ENCODE measurements at regions not wholly inside any gene's neighbourhood (a gene's known extent, or its start where the extent isn't known, plus 50 kb on each side); places are given as distances from the start of the nearest gene placed in this dataset.

GRCh38 chr4:125725957-125726525 lies 411.3 kb downstream of the FAT4 start:
- no peak overlapping the region for H3K4me3 ChIP-seq (ENCODE audit: low read length in 2 of 2)
- no peaks in the 10 kb centered on the region for H3K9me3 ChIP-seq (ENCODE audit: control insufficient read depth in 2 of 2, low read length in 2 of 2)
- no peaks in the 10 kb centered on the region for H3K27me3 ChIP-seq (ENCODE audit: control insufficient read depth in 2 of 2, insufficient read depth in 2 of 2, low read length in 2 of 2)
- no peak overlapping the region for H3K27ac ChIP-seq (ENCODE audit: low read depth in 2 of 2, low read length in 2 of 2)
- no peaks in the 10 kb centered on the region for H3K4me1 ChIP-seq (ENCODE audit: control insufficient read depth in 2 of 2, insufficient read depth in 2 of 2, low read length in 2 of 2)
- no peak overlapping the region for H3K9ac ChIP-seq (ENCODE audit: low read depth in 1 of 2, low read length in 2 of 2)
- no peaks in the 10 kb centered on the region for H3K36me3 ChIP-seq (ENCODE audit: control insufficient read depth in 2 of 2, insufficient read depth in 2 of 2, low read length in 2 of 2)

GRCh38 chr4:125727931-125728330 lies 413.2 kb downstream of the FAT4 start:
- Histone ChIP-seq H3K9ac (ENCODE audit: low read depth in 1 of 2, low read length in 2 of 2) (no peak overlapping the region), H3K27ac (ENCODE audit: low read depth in 2 of 2, low read length in 2 of 2) (no peak overlapping the region), H3K9me3 (ENCODE audit: control insufficient read depth in 2 of 2, low read length in 2 of 2) (no peaks in the 10 kb centered on the region), H3K36me3 (ENCODE audit: control insufficient read depth in 2 of 2, insufficient read depth in 2 of 2, low read length in 2 of 2) (no peaks in the 10 kb centered on the region), H3K4me1 (ENCODE audit: control insufficient read depth in 2 of 2, insufficient read depth in 2 of 2, low read length in 2 of 2) (no peaks in the 10 kb centered on the region), H3K27me3 (ENCODE audit: control insufficient read depth in 2 of 2, insufficient read depth in 2 of 2, low read length in 2 of 2) (no peaks in the 10 kb centered on the region), H3K4me3 (ENCODE audit: low read length in 2 of 2) (no peak overlapping the region)

GRCh38 chr4:125728568-125728967 lies 413.8 kb downstream of the FAT4 start:
- Histone ChIP-seq H3K4me3 (ENCODE audit: low read length in 2 of 2) (no peak overlapping the region), H3K27ac (ENCODE audit: low read depth in 2 of 2, low read length in 2 of 2) (no peak overlapping the region), H3K9ac (ENCODE audit: low read depth in 1 of 2, low read length in 2 of 2) (no peak overlapping the region), H3K9me3 (ENCODE audit: control insufficient read depth in 2 of 2, low read length in 2 of 2) (no peaks in the 10 kb centered on the region), H3K36me3 (ENCODE audit: control insufficient read depth in 2 of 2, insufficient read depth in 2 of 2, low read length in 2 of 2) (no peaks in the 10 kb centered on the region), H3K4me1 (ENCODE audit: control insufficient read depth in 2 of 2, insufficient read depth in 2 of 2, low read length in 2 of 2) (no peaks in the 10 kb centered on the region), H3K27me3 (ENCODE audit: control insufficient read depth in 2 of 2, insufficient read depth in 2 of 2, low read length in 2 of 2) (no peaks in the 10 kb centered on the region)

- H3K27ac ChIP-seq (ENCODE audit: low read depth in 2 of 2, low read length in 2 of 2) = no peak overlapping the region
- H3K9me3 ChIP-seq (ENCODE audit: control insufficient read depth in 2 of 2, low read length in 2 of 2) = no peaks in the 10 kb centered on the region
- no peak overlapping the region for H3K4me3 ChIP-seq (ENCODE audit: low read length in 2 of 2)
- no peaks in the 10 kb centered on the region for H3K36me3 ChIP-seq (ENCODE audit: control insufficient read depth in 2 of 2, insufficient read depth in 2 of 2, low read length in 2 of 2)
- H3K4me1 ChIP-seq (ENCODE audit: control insufficient read depth in 2 of 2, insufficient read depth in 2 of 2, low read length in 2 of 2) = no peaks in the 10 kb centered on the region
- no peak overlapping the region for H3K9ac ChIP-seq (ENCODE audit: low read depth in 1 of 2, low read length in 2 of 2)
- H3K27me3 ChIP-seq (ENCODE audit: control insufficient read depth in 2 of 2, insufficient read depth in 2 of 2, low read length in 2 of 2) = no peaks in the 10 kb centered on the region
These were observed 414.4 kb downstream of the FAT4 start for GRCh38 chr4:125729171-125729570.

GRCh38 chr4:125732632-125733031 lies 417.9 kb downstream of the FAT4 start:
- Histone ChIP-seq H3K36me3 (ENCODE audit: control insufficient read depth in 2 of 2, insufficient read depth in 2 of 2, low read length in 2 of 2) (no peaks in the 10 kb centered on the region), H3K4me3 (ENCODE audit: low read length in 2 of 2) (no peak overlapping the region), H3K9ac (ENCODE audit: low read depth in 1 of 2, low read length in 2 of 2) (no peak overlapping the region), H3K27ac (ENCODE audit: low read depth in 2 of 2, low read length in 2 of 2) (no peak overlapping the region), H3K4me1 (ENCODE audit: control insufficient read depth in 2 of 2, insufficient read depth in 2 of 2, low read length in 2 of 2) (no peaks in the 10 kb centered on the region), H3K9me3 (ENCODE audit: control insufficient read depth in 2 of 2, low read length in 2 of 2) (no peaks in the 10 kb centered on the region), H3K27me3 (ENCODE audit: control insufficient read depth in 2 of 2, insufficient read depth in 2 of 2, low read length in 2 of 2) (no peaks in the 10 kb centered on the region)

GRCh38 chr4:125734504-125734903 lies 419.7 kb downstream of the FAT4 start:
- no peaks in the 10 kb centered on the region for H3K4me1 ChIP-seq (ENCODE audit: control insufficient read depth in 2 of 2, insufficient read depth in 2 of 2, low read length in 2 of 2)
- H3K9me3 ChIP-seq (ENCODE audit: control insufficient read depth in 2 of 2, low read length in 2 of 2) = no peaks in the 10 kb centered on the region
- no peaks in the 10 kb centered on the region for H3K27me3 ChIP-seq (ENCODE audit: control insufficient read depth in 2 of 2, insufficient read depth in 2 of 2, low read length in 2 of 2)
- H3K36me3 ChIP-seq (ENCODE audit: control insufficient read depth in 2 of 2, insufficient read depth in 2 of 2, low read length in 2 of 2) = no peaks in the 10 kb centered on the region
- H3K4me3 ChIP-seq (ENCODE audit: low read length in 2 of 2) = no peak overlapping the region
- no peak overlapping the region for H3K27ac ChIP-seq (ENCODE audit: low read depth in 2 of 2, low read length in 2 of 2)
- H3K9ac ChIP-seq (ENCODE audit: low read depth in 1 of 2, low read length in 2 of 2) = no peak overlapping the region

- Histone ChIP-seq H3K9ac (ENCODE audit: low read depth in 1 of 2, low read length in 2 of 2) (no peak overlapping the region), H3K4me1 (ENCODE audit: control insufficient read depth in 2 of 2, insufficient read depth in 2 of 2, low read length in 2 of 2) (no peaks in the 10 kb centered on the region), H3K9me3 (ENCODE audit: control insufficient read depth in 2 of 2, low read length in 2 of 2) (no peaks in the 10 kb centered on the region), H3K27me3 (ENCODE audit: control insufficient read depth in 2 of 2, insufficient read depth in 2 of 2, low read length in 2 of 2) (no peaks in the 10 kb centered on the region), H3K27ac (ENCODE audit: low read depth in 2 of 2, low read length in 2 of 2) (no peak overlapping the region), H3K4me3 (ENCODE audit: low read length in 2 of 2) (no peak overlapping the region), H3K36me3 (ENCODE audit: control insufficient read depth in 2 of 2, insufficient read depth in 2 of 2, low read length in 2 of 2) (no peaks in the 10 kb centered on the region)
These were observed 420.3 kb downstream of the FAT4 start for GRCh38 chr4:125735102-125735501.

GRCh38 chr4:125736057-125736456 lies 421.3 kb downstream of the FAT4 start:
- Histone ChIP-seq H3K36me3 (ENCODE audit: control insufficient read depth in 2 of 2, insufficient read depth in 2 of 2, low read length in 2 of 2) (no peaks in the 10 kb centered on the region), H3K4me1 (ENCODE audit: control insufficient read depth in 2 of 2, insufficient read depth in 2 of 2, low read length in 2 of 2) (no peaks in the 10 kb centered on the region), H3K9me3 (ENCODE audit: control insufficient read depth in 2 of 2, low read length in 2 of 2) (no peaks in the 10 kb centered on the region), H3K4me3 (ENCODE audit: low read length in 2 of 2) (no peak overlapping the region), H3K27me3 (ENCODE audit: control insufficient read depth in 2 of 2, insufficient read depth in 2 of 2, low read length in 2 of 2) (no peaks in the 10 kb centered on the region), H3K9ac (ENCODE audit: low read depth in 1 of 2, low read length in 2 of 2) (no peak overlapping the region), H3K27ac (ENCODE audit: low read depth in 2 of 2, low read length in 2 of 2) (no peak overlapping the region)

- no peaks in the 10 kb centered on the region for H3K4me1 ChIP-seq (ENCODE audit: control insufficient read depth in 2 of 2, insufficient read depth in 2 of 2, low read length in 2 of 2)
These were observed 425.0 kb downstream of the FAT4 start for GRCh38 chr4:125739760-125740159.

GRCh38 chr4:125741825-125742452 lies 427.2 kb downstream of the FAT4 start:
- H3K4me3 ChIP-seq (ENCODE audit: low read length in 2 of 2) = no peak overlapping the region
- no peak overlapping the region for H3K9ac ChIP-seq (ENCODE audit: low read depth in 1 of 2, low read length in 2 of 2)
- H3K27me3 ChIP-seq (ENCODE audit: control insufficient read depth in 2 of 2, insufficient read depth in 2 of 2, low read length in 2 of 2) = no peaks in the 10 kb centered on the region
- no peak overlapping the region for H3K27ac ChIP-seq (ENCODE audit: low read depth in 2 of 2, low read length in 2 of 2)
- H3K36me3 ChIP-seq (ENCODE audit: control insufficient read depth in 2 of 2, insufficient read depth in 2 of 2, low read length in 2 of 2) = no peaks in the 10 kb centered on the region
- H3K4me1 ChIP-seq (ENCODE audit: control insufficient read depth in 2 of 2, insufficient read depth in 2 of 2, low read length in 2 of 2) = no peaks in the 10 kb centered on the region
- no peaks in the 10 kb centered on the region for H3K9me3 ChIP-seq (ENCODE audit: control insufficient read depth in 2 of 2, low read length in 2 of 2)

More at GRCh38 chr4:125739760-125740159, 425.0 kb downstream of the FAT4 start:
- no peak overlapping the region for H3K4me3 ChIP-seq (ENCODE audit: low read length in 2 of 2)
- H3K9ac ChIP-seq (ENCODE audit: low read depth in 1 of 2, low read length in 2 of 2) = no peak overlapping the region
- no peaks in the 10 kb centered on the region for H3K27me3 ChIP-seq (ENCODE audit: control insufficient read depth in 2 of 2, insufficient read depth in 2 of 2, low read length in 2 of 2)
- H3K9me3 ChIP-seq (ENCODE audit: control insufficient read depth in 2 of 2, low read length in 2 of 2) = no peaks in the 10 kb centered on the region
- H3K36me3 ChIP-seq (ENCODE audit: control insufficient read depth in 2 of 2, insufficient read depth in 2 of 2, low read length in 2 of 2) = no peaks in the 10 kb centered on the region
- H3K27ac ChIP-seq (ENCODE audit: low read depth in 2 of 2, low read length in 2 of 2) = no peak overlapping the region

Measured in mucosa of rectum (tissue), 2 donors.